Natural killer cell treated with Interleukin-12 subunit alpha and Interleukin-12 subunit beta and Interleukin-15 and Interleukin-18, amount 100 ng/mL, for 72 hours (primary cell): ENCODE measurements at regions not wholly inside any gene's neighbourhood (a gene's known extent, or its start where the extent isn't known, plus 50 kb on each side); places are given as distances from the start of the nearest gene placed in this dataset.
A peak's percentile ranks its signal among the peaks of the same experiment; 100 is the strongest.

ENCODE experiments used
- ATAC-seq, 2 donors: fragments of 150-1000 bp; cut with Tn5 transposase in 1 of 2; sonication (Bioruptor Pico), chemical (Tn5 transposase) in 1 of 2; 2 replicates each; pipeline ENCODE4 v1.10.0; 2021
- DNase-seq: peaks from one replicate; pipeline ENCODE4 v3.0.0; 2022; ENCODE audit warnings: low spot score
- H3K27ac Mint-ChIP-seq, 2 donors: 1 replicate in 1 of 2; 2 replicates in 1 of 2; pipeline ENCODE4 v1.8.0; 2022; ENCODE audit warnings: mixed read lengths in 2 of 2, mild to moderate bottlenecking in 1 of 2, moderate library complexity in 1 of 2
- H3K27me3 Mint-ChIP-seq, 2 donors: 1 replicate in 1 of 2; 2 replicates in 1 of 2; pipeline ENCODE4 v1.8.0; 2022; ENCODE audit warnings: mixed read lengths in 2 of 2
- H3K36me3 Mint-ChIP-seq: one replicate; pipeline ENCODE4 v1.8.0; 2022; ENCODE audit warnings: mixed read lengths
- H3K4me1 Mint-ChIP-seq, 2 donors: 1 replicate in 1 of 2; 2 replicates in 1 of 2; pipeline ENCODE4 v1.8.0; 2022; ENCODE audit warnings: low read depth in 2 of 2, mixed read lengths in 2 of 2, mild to moderate bottlenecking in 1 of 2
- H3K4me3 Mint-ChIP-seq: one replicate; pipeline ENCODE4 v1.8.0; 2022; ENCODE audit warnings: mixed read lengths
- H3K9me3 Mint-ChIP-seq: 2 replicates; pipeline ENCODE4 v1.8.0; 2022; ENCODE audit warnings: mixed read lengths

GRCh38 chr7:45977256-45977780, 56.2 kb upstream of the IGFBP3 start:
- ATAC-seq (no peak), DNase-seq (no peak)

GRCh38 chr7:45976485-45976856, 55.4 kb upstream of the IGFBP3 start:
- Mint-ChIP-seq H3K27ac (no peak overlapping the region), H3K4me3 (no peak overlapping the region), H3K27me3 (peaks cover 0 to 2% of the 10 kb centered on the region in 2 donors), H3K36me3 (no peaks in the 10 kb centered on the region), H3K4me1 (peaks cover 0 to 18% of the 10 kb centered on the region in 2 donors), H3K9me3 (no peaks in the 10 kb centered on the region)
- DNase-seq (no peak), ATAC-seq (no peak)

More at GRCh38 chr7:45977256-45977780, 56.2 kb upstream of the IGFBP3 start:
- Mint-ChIP-seq H3K27me3 (peaks cover 0 to 2% of the 10 kb centered on the region in 2 donors), H3K4me3 (no peak overlapping the region), H3K36me3 (no peaks in the 10 kb centered on the region), H3K4me1 (peaks cover 0 to 18% of the 10 kb centered on the region in 2 donors), H3K27ac (no peak overlapping the region), H3K9me3 (peaks cover 3% of the 10 kb centered on the region)

DNA sequence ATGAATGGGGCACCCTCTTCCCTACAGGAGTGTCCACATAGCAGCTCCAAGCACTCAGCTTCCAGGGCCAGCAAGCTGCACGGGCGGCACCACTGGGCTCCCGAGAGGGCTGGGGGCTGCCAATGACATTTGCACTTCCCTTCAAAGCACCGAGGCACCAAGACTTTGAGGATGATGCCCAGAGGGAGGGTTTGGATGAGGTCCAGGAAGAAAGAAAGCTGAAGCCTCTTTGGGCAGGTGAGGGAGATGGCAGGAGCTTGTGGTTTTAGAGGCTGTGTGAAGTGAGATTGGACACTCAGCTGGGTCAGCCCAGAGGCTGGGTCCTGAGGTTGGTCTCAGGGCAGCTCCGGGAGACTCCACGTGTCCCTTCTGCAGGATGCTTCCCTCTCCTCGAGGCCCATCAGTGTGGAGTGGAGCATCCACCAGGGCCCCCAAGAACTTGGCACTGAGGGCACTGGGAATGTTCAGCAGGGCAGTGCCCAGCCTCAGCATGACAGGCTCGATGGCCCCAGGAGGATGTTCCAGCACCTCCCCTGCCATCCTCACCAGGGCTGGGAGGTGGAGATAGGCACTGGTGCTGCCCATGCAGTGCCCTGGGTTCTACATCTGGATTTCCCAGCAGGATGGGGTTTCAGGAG, 54.9 kb upstream of the IGFBP3 start:
- Mint-ChIP-seq H3K9me3 (no peaks in the 10 kb centered on the region), H3K36me3 (no peaks in the 10 kb centered on the region), H3K4me1 (peaks cover 0 to 18% of the 10 kb centered on the region in 2 donors), H3K4me3 (no peak overlapping the region), H3K27me3 (peaks cover 0 to 2% of the 10 kb centered on the region in 2 donors), H3K27ac (no peak overlapping the region)
- ATAC-seq (no peak), DNase-seq (no peak)

GRCh38 chr7:45975367-45975766, 54.3 kb upstream of the IGFBP3 start:
- H3K27me3 Mint-ChIP-seq, result peaks cover 0 to 2% of the 10 kb centered on the region in 2 donors
- no peak overlapping the region for H3K27ac Mint-ChIP-seq
- no peaks in the 10 kb centered on the region for H3K9me3 Mint-ChIP-seq
- no peaks in the 10 kb centered on the region for H3K36me3 Mint-ChIP-seq
- H3K4me1 Mint-ChIP-seq, result peaks cover 0 to 18% of the 10 kb centered on the region in 2 donors
- H3K4me3 Mint-ChIP-seq, result no peak overlapping the region
- ATAC-seq (no peak), DNase-seq (no peak)

DNA sequence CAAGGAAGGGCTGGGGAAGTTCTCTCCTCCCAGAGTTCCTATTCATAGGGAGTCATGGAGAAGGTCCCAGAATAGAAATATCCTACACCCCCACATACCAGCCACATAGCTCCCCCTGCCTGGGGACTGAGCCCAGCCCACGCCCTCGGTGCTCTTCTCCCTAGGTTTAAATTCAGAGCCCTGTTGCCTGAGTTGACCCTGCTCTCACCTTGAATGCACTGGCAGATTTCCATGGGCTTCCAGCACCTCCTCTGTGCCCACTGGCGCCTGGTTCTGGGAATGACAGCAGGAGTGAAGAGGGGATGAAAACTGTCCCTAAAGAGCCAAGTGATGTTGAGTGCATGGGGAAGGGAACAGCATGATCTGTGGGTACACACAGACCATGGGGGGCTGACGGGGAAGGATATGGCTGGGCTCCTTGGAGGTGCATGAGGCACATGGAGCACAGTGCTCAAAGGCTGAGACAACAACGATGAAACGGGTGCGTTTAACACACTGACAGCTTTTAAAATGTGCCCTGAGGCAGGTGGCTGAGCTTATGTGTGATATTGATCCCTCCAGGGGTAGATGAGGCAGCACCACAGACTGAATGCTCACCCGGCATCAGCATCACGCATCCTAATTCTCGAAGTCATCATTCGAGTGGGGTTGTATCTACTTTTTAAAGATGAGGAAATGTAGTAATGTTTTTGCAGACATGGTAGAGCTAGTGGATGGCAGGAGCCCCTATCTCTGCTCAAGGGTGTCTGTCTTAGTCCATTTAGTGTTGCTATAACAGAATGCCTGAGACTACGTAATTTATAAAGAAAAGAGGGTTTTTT, 53.7 kb upstream of the IGFBP3 start:
- no peak overlapping the region for H3K27ac Mint-ChIP-seq
- H3K27me3 Mint-ChIP-seq, result peaks cover 0 to 2% of the 10 kb centered on the region in 2 donors
- no peak overlapping the region for H3K4me3 Mint-ChIP-seq
- ATAC-seq, result no peak
- H3K36me3 Mint-ChIP-seq, result no peaks in the 10 kb centered on the region
- peaks cover 0 to 18% of the 10 kb centered on the region in 2 donors for H3K4me1 Mint-ChIP-seq
- H3K9me3 Mint-ChIP-seq, result no peaks in the 10 kb centered on the region
- no peak for DNase-seq

- H3K36me3 Mint-ChIP-seq, result no peaks in the 10 kb centered on the region
- no peak for ATAC-seq
- DNase-seq, result no peak
- peaks cover 0 to 2% of the 10 kb centered on the region in 2 donors for H3K27me3 Mint-ChIP-seq
- no peak overlapping the region for H3K27ac Mint-ChIP-seq
- H3K4me3 Mint-ChIP-seq, result no peak overlapping the region
- H3K9me3 Mint-ChIP-seq, result no peaks in the 10 kb centered on the region
- H3K4me1 Mint-ChIP-seq, result peaks cover 0 to 15% of the 10 kb centered on the region in 2 donors
Measured at GRCh38 chr7:45973725-45974532, 52.9 kb upstream of the IGFBP3 start.

DNA sequence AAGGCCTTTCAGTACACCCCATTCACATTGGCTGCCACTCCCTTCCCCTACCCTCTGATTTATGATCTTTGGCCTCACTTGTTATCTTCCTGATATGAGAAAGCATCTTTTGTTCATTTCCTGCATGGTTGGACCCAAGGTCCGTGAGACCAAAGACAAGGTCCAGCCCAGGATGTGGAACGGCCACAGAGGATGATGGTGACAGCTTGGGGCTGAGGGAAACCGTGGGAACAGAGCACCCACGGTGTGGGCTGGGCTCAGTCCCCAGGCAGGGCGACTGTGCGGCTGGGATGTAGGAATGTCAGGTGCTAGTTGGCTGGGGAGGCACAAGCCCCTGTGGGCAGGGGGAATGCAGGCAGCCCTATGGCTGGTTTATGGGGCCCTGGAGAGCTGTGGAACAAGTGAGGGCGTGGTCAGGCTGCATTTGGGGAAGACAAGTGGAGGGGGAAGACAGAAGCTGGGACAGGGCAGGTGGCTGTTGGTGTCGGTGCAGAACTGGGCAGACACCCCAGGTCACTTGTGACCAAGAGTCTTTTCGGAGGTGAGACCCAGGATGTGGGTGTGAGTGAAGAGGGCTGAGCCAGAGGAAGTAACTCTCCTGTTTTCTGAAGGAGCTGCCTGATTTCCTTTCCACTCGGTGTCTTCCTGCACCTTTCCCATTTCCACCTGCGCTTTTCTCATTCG, 51.7 kb upstream of the IGFBP3 start:
- Mint-ChIP-seq H3K27me3 (peaks cover 0 to 2% of the 10 kb centered on the region in 2 donors), H3K4me1 (peaks cover 0 to 7% of the 10 kb centered on the region in 2 donors), H3K4me3 (no peak overlapping the region), H3K27ac (no peak overlapping the region), H3K36me3 (no peaks in the 10 kb centered on the region), H3K9me3 (no peaks in the 10 kb centered on the region)
- ATAC-seq (peak in 1 of 2 donors; percentile 15), DNase-seq (no peak)

DNA sequence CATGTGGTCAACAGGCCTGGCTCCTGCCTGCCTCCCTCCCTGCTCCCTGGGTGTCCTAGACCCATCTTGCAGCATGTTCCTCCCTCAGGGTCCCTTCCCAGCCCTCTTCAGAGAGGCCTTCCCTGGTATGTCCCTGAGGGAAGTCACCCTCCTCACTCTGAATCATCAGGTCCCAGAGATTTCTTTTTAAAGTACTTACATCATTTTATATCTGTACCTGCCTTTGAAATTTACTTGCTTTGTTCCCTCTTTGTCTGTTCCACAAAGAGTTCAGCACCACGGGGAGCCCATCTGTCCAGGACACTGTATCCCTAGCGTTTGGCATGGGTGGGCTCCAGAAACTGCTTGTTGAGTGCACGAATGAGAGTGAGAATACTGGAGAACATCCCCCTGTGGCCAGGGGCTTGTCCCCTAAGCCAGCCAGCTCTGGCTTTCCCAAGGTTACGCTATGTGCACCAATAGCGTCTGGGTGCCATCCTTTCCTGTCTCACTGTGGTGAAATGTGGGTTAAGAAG, 50.6 kb upstream of the IGFBP3 start:
- H3K27ac Mint-ChIP-seq, result no peak overlapping the region
- H3K36me3 Mint-ChIP-seq, result no peaks in the 10 kb centered on the region
- peaks cover 0 to 7% of the 10 kb centered on the region in 2 donors for H3K4me1 Mint-ChIP-seq
- peaks cover 0 to 2% of the 10 kb centered on the region in 2 donors for H3K27me3 Mint-ChIP-seq
- ATAC-seq (no peak), DNase-seq (no peak)
- no peaks in the 10 kb centered on the region for H3K9me3 Mint-ChIP-seq
- H3K4me3 Mint-ChIP-seq, result no peak overlapping the region

DNA sequence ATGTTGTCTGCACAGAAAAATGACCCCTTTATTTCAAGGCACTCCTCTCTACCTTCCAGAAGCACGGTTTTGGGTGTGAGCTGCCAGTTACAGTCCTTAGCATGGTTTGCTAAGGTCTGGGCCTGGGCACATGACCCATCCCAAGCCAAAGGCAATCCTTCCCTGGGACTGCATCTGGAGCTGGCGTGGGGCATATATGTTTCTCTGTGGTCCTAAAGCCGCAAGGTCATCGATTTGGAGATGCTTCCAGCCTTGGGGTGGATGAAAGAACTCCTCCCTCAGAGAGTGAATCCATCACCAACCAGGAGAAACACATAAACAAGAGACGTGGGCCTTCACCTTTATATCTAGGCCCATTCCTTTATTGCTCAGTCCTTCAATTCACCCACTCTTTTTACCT, 50.1 kb upstream of the IGFBP3 start:
- no peaks in the 10 kb centered on the region for H3K9me3 Mint-ChIP-seq
- peaks cover 0 to 7% of the 10 kb centered on the region in 2 donors for H3K4me1 Mint-ChIP-seq
- H3K27ac Mint-ChIP-seq, result no peak overlapping the region
- H3K27me3 Mint-ChIP-seq, result peaks cover 0 to 2% of the 10 kb centered on the region in 2 donors
- no peaks in the 10 kb centered on the region for H3K36me3 Mint-ChIP-seq
- ATAC-seq (no peak), DNase-seq (no peak)
- no peak overlapping the region for H3K4me3 Mint-ChIP-seq
